ENCODE measurements at regions not wholly inside any gene's neighbourhood (a gene's known extent, or its start where the extent isn't known, plus 50 kb on each side); places are given as distances from the start of the nearest gene placed in this dataset.

GRCh38 chr1:115426956-115427355 lies 88.9 kb upstream of the NGF start:
- Histone ChIP-seq H3K27me3 (no peaks in the 10 kb centered on the region), H3K9ac (no peak overlapping the region), H3K9me3 (replicated peaks in 1 of 11) (peaks cover 0 to under 1% (median 0%) of the 10 kb centered on the region in 11 experiments; a peak in 2 of 22 replicates), H3K27ac (no peak overlapping the region), H3K4me1 (peaks cover 6 to 31% (median 8%) of the 10 kb centered on the region in 10 experiments), H3K4me3 (no peak overlapping the region), H3K36me3 (no peaks in the 10 kb centered on the region), H3K4me2 (no peak overlapping the region), H4K20me1 (no peaks in the 10 kb centered on the region)
- no peak for TF ChIP-seq Cebpa-rat (IDR thresholded peaks at IDR 0.05)

GRCh38 chr1:115426231-115426771 lies 88.3 kb upstream of the NGF start:
- Histone ChIP-seq H3K36me3 (no peaks in the 10 kb centered on the region), H3K4me2 (peak overlapping the region; percentile 43 to 68 (median 60); a peak in 21 of 22 replicates), H3K27ac (0 out of 22 replicates have a peak overlapping the region, but pooled peaks of 1 of the 11 experiments have one; percentile 23), H3K4me1 (peaks cover 6 to 24% (median 8%) of the 10 kb centered on the region in 10 experiments), H3K4me3 (no peak overlapping the region), H3K9me3 (replicated peaks in 1 of 11) (no peaks in the 10 kb centered on the region), H4K20me1 (no peaks in the 10 kb centered on the region), H3K27me3 (no peaks in the 10 kb centered on the region), H3K9ac (no peak overlapping the region)
- TF ChIP-seq Cebpa-rat (IDR thresholded peaks at IDR 0.05), result no peak

GRCh38 chr1:115425442-115425841 lies 87.4 kb upstream of the NGF start:
- H3K9ac ChIP-seq, result no peak overlapping the region
- no peaks in the 10 kb centered on the region for H4K20me1 ChIP-seq
- no peak overlapping the region for H3K27ac ChIP-seq
- no peaks in the 10 kb centered on the region for H3K9me3 ChIP-seq (replicated peaks in 1 of 11)
- H3K36me3 ChIP-seq, result no peaks in the 10 kb centered on the region
- TF ChIP-seq Cebpa-rat (IDR thresholded peaks at IDR 0.05), result no peak
- no peak overlapping the region for H3K4me3 ChIP-seq
- H3K4me2 ChIP-seq, result no peak overlapping the region
- H3K4me1 ChIP-seq, result peaks cover 6 to 24% (median 8%) of the 10 kb centered on the region in 10 experiments
- no peaks in the 10 kb centered on the region for H3K27me3 ChIP-seq

GRCh38 chr1:115423776-115424175 lies 85.7 kb upstream of the NGF start:
- Histone ChIP-seq H3K9ac (no peak overlapping the region), H3K4me3 (no peak overlapping the region), H3K4me1 (peaks cover 6 to 10% (median 8%) of the 10 kb centered on the region in 10 experiments), H3K27me3 (no peaks in the 10 kb centered on the region), H3K4me2 (no peak overlapping the region), H3K9me3 (replicated peaks in 1 of 11) (no peaks in the 10 kb centered on the region), H3K36me3 (no peaks in the 10 kb centered on the region), H3K27ac (no peak overlapping the region), H4K20me1 (no peaks in the 10 kb centered on the region)
- no peak for TF ChIP-seq Cebpa-rat (IDR thresholded peaks at IDR 0.05)

GRCh38 chr1:115419571-115419970 lies 81.5 kb upstream of the NGF start:
- H3K27ac ChIP-seq, result no peak overlapping the region
- no peaks in the 10 kb centered on the region for H4K20me1 ChIP-seq
- no peak overlapping the region for H3K4me3 ChIP-seq
- peaks cover 4 to 26% (median 13%) of the 10 kb centered on the region in 11 experiments; a peak in 13 of 22 replicates for H3K9me3 ChIP-seq (replicated peaks in 1 of 11)
- H3K9ac ChIP-seq, result no peak overlapping the region
- H3K4me1 ChIP-seq, result no peaks in the 10 kb centered on the region
- no peaks in the 10 kb centered on the region for H3K36me3 ChIP-seq
- no peaks in the 10 kb centered on the region for H3K27me3 ChIP-seq
- H3K4me2 ChIP-seq, result no peak overlapping the region
- no peak for TF ChIP-seq Cebpa-rat (IDR thresholded peaks at IDR 0.05)

- Histone ChIP-seq H3K27me3 (no peaks in the 10 kb centered on the region), H3K27ac (no peak overlapping the region), H3K9me3 (replicated peaks in 1 of 11) (peaks cover 4 to 30% (median 16%) of the 10 kb centered on the region in 11 experiments; a peak in 15 of 22 replicates), H4K20me1 (no peaks in the 10 kb centered on the region), H3K36me3 (no peaks in the 10 kb centered on the region), H3K4me1 (peaks cover 4 to 13% (median 9%) of the 10 kb centered on the region in 10 experiments; a peak in 18 of 20 replicates), H3K4me3 (no peak overlapping the region), H3K4me2 (no peak overlapping the region), H3K9ac (no peak overlapping the region)
- TF ChIP-seq Cebpa-rat (IDR thresholded peaks at IDR 0.05), result no peak
These were observed 75.6 kb upstream of the NGF start for GRCh38 chr1:115413621-115414020.

GRCh38 chr1:115413208-115413607 lies 75.2 kb upstream of the NGF start:
- Histone ChIP-seq H3K4me3 (no peak overlapping the region), H4K20me1 (no peaks in the 10 kb centered on the region), H3K27ac (no peak overlapping the region), H3K9ac (no peak overlapping the region), H3K9me3 (replicated peaks in 1 of 11) (peaks cover 4 to 30% (median 16%) of the 10 kb centered on the region in 11 experiments; a peak in 15 of 22 replicates), H3K27me3 (no peaks in the 10 kb centered on the region), H3K4me2 (no peak overlapping the region), H3K36me3 (no peaks in the 10 kb centered on the region), H3K4me1 (peaks cover 4 to 13% (median 9%) of the 10 kb centered on the region in 10 experiments; a peak in 18 of 20 replicates)
- TF ChIP-seq Cebpa-rat (IDR thresholded peaks at IDR 0.05), result no peak

- Histone ChIP-seq H3K4me1 (peaks cover 4 to 13% (median 9%) of the 10 kb centered on the region in 10 experiments; a peak in 18 of 20 replicates), H3K27ac (no peak overlapping the region), H3K27me3 (0 out of 22 replicates have a peak, but pooled peaks cover 0 to 2% (median 0%) of the 10 kb centered on the region in 11 experiments), H3K9ac (no peak overlapping the region), H3K4me2 (no peak overlapping the region), H4K20me1 (no peaks in the 10 kb centered on the region), H3K9me3 (replicated peaks in 1 of 11) (peaks cover 4 to 27% (median 16%) of the 10 kb centered on the region in 11 experiments; a peak in 15 of 22 replicates), H3K4me3 (no peak overlapping the region), H3K36me3 (no peaks in the 10 kb centered on the region)
- no peak for TF ChIP-seq Cebpa-rat (IDR thresholded peaks at IDR 0.05)
These were observed 74.7 kb upstream of the NGF start for GRCh38 chr1:115412733-115413132.

GRCh38 chr1:115412286-115412685 lies 74.2 kb upstream of the NGF start:
- no peak overlapping the region for H3K9ac ChIP-seq
- peaks cover 4 to 24% (median 15%) of the 10 kb centered on the region in 11 experiments; a peak in 14 of 22 replicates for H3K9me3 ChIP-seq (replicated peaks in 1 of 11)
- H3K36me3 ChIP-seq, result no peaks in the 10 kb centered on the region
- peaks cover 4 to 14% (median 9%) of the 10 kb centered on the region in 10 experiments; a peak in 18 of 20 replicates for H3K4me1 ChIP-seq
- no peaks in the 10 kb centered on the region for H4K20me1 ChIP-seq
- no peak overlapping the region for H3K4me3 ChIP-seq
- no peak overlapping the region for H3K4me2 ChIP-seq
- TF ChIP-seq Cebpa-rat (IDR thresholded peaks at IDR 0.05), result no peak
- H3K27me3 ChIP-seq, result 0 out of 22 replicates have a peak, but pooled peaks cover 0 to 5% (median 0%) of the 10 kb centered on the region in 11 experiments
- H3K27ac ChIP-seq, result no peak overlapping the region

Data from BLaER1 treated with 17β-estradiol and CSF1 and Interleukin-3, amounts not matched to agents 10 nM and 100 nM (cell line).